GM19328 (cell line): ENCODE measurements at regions not wholly inside any gene's neighbourhood (a gene's known extent, or its start where the extent isn't known, plus 50 kb on each side); places are given as distances from the start of the nearest gene placed in this dataset.
"Not testable (repeated sequence)": the region's sequence is repeated elsewhere in the genome, so short reads cannot be mapped to it uniquely, and the experiment has no call there.

Experiments used
- ATAC-seq: cut with Tn5 transposase; IDR thresholded peaks from one replicate; pipeline ENCODE4 v1.9.1; 2021; ENCODE audit warnings: mild to moderate bottlenecking, moderate library complexity; ENCODE audit not compliant: unreplicated experiment

GRCh38 chr16:21333683-21334082 is 55.6 kb upstream of the CRYM start:
- ATAC-seq = not testable (repeated sequence)
